PC-3 (cell line): ENCODE measurements at regions not wholly inside any gene's neighbourhood (a gene's known extent, or its start where the extent isn't known, plus 50 kb on each side); places are given as distances from the start of the nearest gene placed in this dataset.

Source experiments
- CTCF ChIP-seq: fragments of 300-600 bp; sonication (generic); conservative IDR thresholded peaks from 2 replicates; pipeline ENCODE4 v1.5.1; 2017; ENCODE audit warnings: antibody characterized with exemption, low read depth, mild to moderate bottlenecking, low read length
- EZH2 ChIP-seq: fragments of 300-600 bp; sonication (generic); IDR thresholded peaks from one replicate; pipeline ENCODE4 v1.6.1; 2017; ENCODE audit warnings: antibody characterized with exemption, mild to moderate bottlenecking, low read length; ENCODE audit not compliant: unreplicated experiment
- EZH2phosphoT487 ChIP-seq: fragments of 300-600 bp; sonication (generic); IDR thresholded peaks from 2 replicates; pipeline ENCODE4 v1.6.1; 2018; ENCODE audit warnings: mild to moderate bottlenecking, antibody characterized with exemption, low read length, borderline replicate concordance

GRCh38 chr3:176041185-176041584 lies 1156.1 kb downstream of the TBL1XR1 start:
- TF ChIP-seq CTCF = no peak
- TF ChIP-seq EZH2phosphoT487 = no peak
- no peak for TF ChIP-seq EZH2
